SH-SY5Y (cell line): ENCODE measurements at regions not wholly inside any gene's neighbourhood (a gene's known extent, or its start where the extent isn't known, plus 50 kb on each side); places are given as distances from the start of the nearest gene placed in this dataset.

Experiments used
- GATA2 ChIP-seq: IDR thresholded peaks from 2 replicates; pipeline ENCODE4 v1.6.1; 2011; ENCODE audit warnings: mild to moderate bottlenecking, low read depth, low read length
- GATA3 ChIP-seq: IDR thresholded peaks from 2 replicates; pipeline ENCODE4 v1.6.1; 2011; ENCODE audit warnings: low read depth, mild to moderate bottlenecking, low read length, moderate library complexity

DNA sequence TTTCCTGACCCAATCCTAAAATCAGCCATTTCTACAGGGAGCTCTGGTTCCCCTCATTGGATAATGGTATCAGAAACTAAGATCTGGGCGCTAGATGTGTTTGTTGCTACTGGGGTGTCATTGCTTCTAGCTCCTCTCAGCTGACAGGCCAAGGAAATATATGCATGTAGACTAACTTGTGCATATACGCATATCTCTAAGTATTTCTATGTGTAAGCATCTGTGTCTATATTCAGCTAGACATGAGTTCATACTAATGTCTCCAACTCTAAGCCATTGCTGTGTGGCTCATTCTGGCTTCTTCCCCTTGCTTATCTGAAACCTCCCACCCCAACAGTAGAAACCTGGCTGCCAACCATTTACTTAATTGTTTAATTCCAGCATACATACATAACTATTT, 130.3 kb upstream of the MAGI3 start:
- TF ChIP-seq GATA2: no peak
- no peak for TF ChIP-seq GATA3
